SK-N-SH (cell line): ENCODE measurements at regions not wholly inside any gene's neighbourhood (a gene's known extent, or its start where the extent isn't known, plus 50 kb on each side); places are given as distances from the start of the nearest gene placed in this dataset.

Experiments used
- CTCF ChIA-PET: fragments of 300-600, 350-600 bp; formaldehyde crosslinking; extraction: SDS; loops from one replicate; lab custom pipeline; 2021; lab: Yijun Ruan, JAX
- POLR2A ChIA-PET: fragments of 350-600 bp; sonication (Branson Sonifier 250); formaldehyde crosslinking; extraction: SDS; loops from one replicate; lab custom pipeline; 2020; ENCODE audit warnings: antibody characterized with exemption, inconsistent platforms; lab: Yijun Ruan, JAX
- DNase-seq: peaks from one replicate; pipeline ENCODE4 v3.0.0; 2012
- H2AFZ ChIP-seq: fragments of 200-600 bp; sonication (generic); 2 replicates; pipeline ENCODE4 v1.8.1; 2016; ENCODE audit warnings: antibody characterized with exemption, mild to moderate bottlenecking, low read depth
- H3F3A ChIP-seq: fragments of 200-600 bp; sonication (generic); replicated peaks from 2 replicates; pipeline ENCODE3; 2016; ENCODE audit warnings: antibody characterized with exemption, mild to moderate bottlenecking; ENCODE audit not compliant: insufficient read depth
- H3K27ac ChIP-seq, 2 experiments: fragments of 200-500 bp in 1 of 2; fragments of 200-600 bp in 1 of 2; sonication (Bioruptor generic) in 1 of 2; sonication (generic), shearing (Covaris generic) in 1 of 2; 2 replicates each; pipeline versions ENCODE4 v1.5.1 to v1.6.1; 2014 to 2016; ENCODE audit warnings: low read depth in 2 of 2, inconsistent platforms in 1 of 2, low read length in 1 of 2, mild to moderate bottlenecking in 1 of 2, mixed read lengths in 1 of 2
- H3K27me3 ChIP-seq: fragments of 200-600 bp; sonication (generic), shearing (Covaris generic); 2 replicates; pipeline ENCODE4 v1.6.1; 2016; ENCODE audit warnings: mixed run types; ENCODE audit not compliant: insufficient read depth
- H3K36me3 ChIP-seq, 2 experiments: fragments of 200-500 bp in 1 of 2; fragments of 200-600 bp in 1 of 2; sonication (Bioruptor generic) in 1 of 2; sonication (generic) in 1 of 2; replicated peaks in 1 of 2; 2 replicates each; pipeline versions ENCODE3 to v1.5.1; 2014 to 2016; ENCODE audit warnings: low read length in 1 of 2, mild to moderate bottlenecking in 1 of 2; ENCODE audit not compliant: insufficient read depth in 2 of 2, control insufficient read depth in 1 of 2
- H3K4me1 ChIP-seq, 2 experiments: fragments of 200-500 bp in 1 of 2; fragments of 200-600 bp in 1 of 2; sonication (Bioruptor generic) in 1 of 2; sonication (generic), shearing (Covaris generic) in 1 of 2; 2 replicates each; pipeline versions ENCODE4 v1.5.1 to v1.6.1; 2014 to 2016; ENCODE audit warnings: low read depth in 1 of 2, low read length in 1 of 2, mixed run types in 1 of 2; ENCODE audit not compliant: insufficient read depth in 2 of 2, control insufficient read depth in 1 of 2
- H3K4me2 ChIP-seq: fragments of 200-600 bp; sonication (generic), shearing (Covaris generic); 2 replicates; pipeline ENCODE4 v1.6.1; 2017; ENCODE audit warnings: mixed run types
- H3K4me3 ChIP-seq, 2 experiments: fragments of 200-500 bp in 1 of 2; fragments of 200-600 bp in 1 of 2; sonication (Bioruptor generic) in 1 of 2; sonication (generic), shearing (Covaris generic) in 1 of 2; 2 replicates each; pipeline versions ENCODE4 v1.5.1 to v1.8.1; 2014 to 2016; ENCODE audit warnings: low read depth in 2 of 2, inconsistent platforms in 1 of 2, low read length in 1 of 2, mild to moderate bottlenecking in 1 of 2, mixed read lengths in 1 of 2, moderate library complexity in 1 of 2
- H3K79me2 ChIP-seq: fragments of 200-600 bp; sonication (generic); 2 replicates; pipeline ENCODE4 v1.8.1; 2017; ENCODE audit warnings: mild to moderate bottlenecking; ENCODE audit not compliant: insufficient read depth
- H3K9ac ChIP-seq: fragments of 200-600 bp; sonication (generic); 2 replicates; pipeline ENCODE4 v1.6.1; 2017; ENCODE audit warnings: mixed run types
- H3K9me2 ChIP-seq: fragments of 200-600 bp; sonication (generic); 2 replicates; pipeline ENCODE4 v1.6.1; 2017; ENCODE audit warnings: mixed run types
- H3K9me3 ChIP-seq: fragments of 200-600 bp; sonication (generic); 2 replicates; pipeline ENCODE4 v1.6.1; 2017; ENCODE audit warnings: mixed run types, mild to moderate bottlenecking, moderate library complexity
- H4K20me1 ChIP-seq: fragments of 200-600 bp; sonication (generic); 2 replicates; pipeline ENCODE4 v1.6.1; 2017; ENCODE audit warnings: mild to moderate bottlenecking, mixed run types; ENCODE audit not compliant: insufficient read depth
- ELF1 ChIP-seq: IDR thresholded peaks from 2 replicates; pipeline ENCODE4 v1.4.0; 2012
- EP300 ChIP-seq, 2 experiments: IDR thresholded peaks; 2 replicates each; pipeline versions ENCODE4 v1.4.0 to v1.6.1; 2012; ENCODE audit warnings: borderline replicate concordance in 1 of 2, low read depth in 1 of 2, low read length in 1 of 2
- EZH2phosphoT487 ChIP-seq: fragments of 200-600 bp; sonication (generic); IDR thresholded peaks from 2 replicates; pipeline ENCODE4 v1.6.1; 2017; ENCODE audit warnings: low read depth, mixed run types, mild to moderate bottlenecking, antibody characterized with exemption, moderate library complexity, borderline replicate concordance
- FOXJ3 ChIP-seq: sonication (generic); formaldehyde crosslinking; IDR thresholded peaks from 2 replicates; pipeline ENCODE4 v1.5.1; 2020; ENCODE audit warnings: mild to moderate bottlenecking, missing genetic modification reagents
- GABPA ChIP-seq: IDR thresholded peaks from 2 replicates; pipeline ENCODE4 v1.4.0; 2012; ENCODE audit warnings: low read depth, mild to moderate bottlenecking
- JUND ChIP-seq: IDR thresholded peaks from 2 replicates; pipeline ENCODE4 v1.4.0; 2012
- MEF2A ChIP-seq: IDR thresholded peaks from 2 replicates; pipeline ENCODE4 v1.4.0; 2012; ENCODE audit warnings: low read depth, borderline replicate concordance
- PBX3 ChIP-seq: IDR thresholded peaks from 2 replicates; pipeline ENCODE4; 2012
- RAD21 ChIP-seq: IDR thresholded peaks from 2 replicates; pipeline ENCODE4 v1.6.1; 2012; ENCODE audit warnings: mild to moderate bottlenecking, low read length
- REST ChIP-seq: IDR thresholded peaks from 2 replicates; pipeline ENCODE4 v1.6.1; 2012; ENCODE audit warnings: mild to moderate bottlenecking, low read depth, low read length, moderate library complexity
- SIN3A ChIP-seq: IDR thresholded peaks from 2 replicates; pipeline ENCODE4 v1.6.1; 2012; ENCODE audit warnings: low read depth, mild to moderate bottlenecking, low read length, moderate library complexity, borderline replicate concordance
- SMC3 ChIP-seq: IDR thresholded peaks from 2 replicates; pipeline ENCODE4 v1.6.1; 2012; ENCODE audit warnings: low read depth, low read length, improper control_type of control experiment
- TAF1 ChIP-seq: IDR thresholded peaks from 2 replicates; pipeline ENCODE4 v1.6.1; 2012; ENCODE audit warnings: low read depth, mild to moderate bottlenecking, low read length, moderate library complexity, borderline replicate concordance
- TCF12 ChIP-seq: IDR thresholded peaks from 2 replicates; pipeline ENCODE4 v1.4.0; 2012
- WGBS: methylation state at CpG from one replicate; pipeline ENCODE4 v1.1.6; 2017; ENCODE audit warnings: low lambda C conversion rate; 5-methylcytosine and 5-hydroxymethylcytosine counted together
- TF ChIP-seq, protein P1 (sequence below): fragments of 150-350 bp; IDR thresholded peaks from 2 replicates; pipeline ENCODE4 v1.6.1; 2016; ENCODE audit warnings: mild to moderate bottlenecking, low read depth, low read length
- TF ChIP-seq, protein P2 (sequence below): IDR thresholded peaks from 2 replicates; pipeline ENCODE4 v1.4.0; 2012; ENCODE audit warnings: low read depth, borderline replicate concordance

- no peaks in the 10 kb centered on the region for H3F3A ChIP-seq
- POLR2A ChIA-PET: no interaction called here
- H3K4me2 ChIP-seq: no peak overlapping the region
- CTCF ChIA-PET: interaction anchor here (0.6 to 1.0 kb wide), 2 partner anchors 9 to 1094 kb away, joined by 3 to 6 read pairs; no protein-coding TSS in a partner anchor
- H3K27ac ChIP-seq: no peak overlapping the region
- H3K79me2 ChIP-seq: no peaks in the 10 kb centered on the region
- no peaks in the 10 kb centered on the region for H3K9me3 ChIP-seq
- H3K4me3 ChIP-seq: no peak overlapping the region
- TF ChIP-seq, protein P1, sequence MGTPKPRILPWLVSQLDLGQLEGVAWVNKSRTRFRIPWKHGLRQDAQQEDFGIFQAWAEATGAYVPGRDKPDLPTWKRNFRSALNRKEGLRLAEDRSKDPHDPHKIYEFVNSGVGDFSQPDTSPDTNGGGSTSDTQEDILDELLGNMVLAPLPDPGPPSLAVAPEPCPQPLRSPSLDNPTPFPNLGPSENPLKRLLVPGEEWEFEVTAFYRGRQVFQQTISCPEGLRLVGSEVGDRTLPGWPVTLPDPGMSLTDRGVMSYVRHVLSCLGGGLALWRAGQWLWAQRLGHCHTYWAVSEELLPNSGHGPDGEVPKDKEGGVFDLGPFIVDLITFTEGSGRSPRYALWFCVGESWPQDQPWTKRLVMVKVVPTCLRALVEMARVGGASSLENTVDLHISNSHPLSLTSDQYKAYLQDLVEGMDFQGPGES: no peak
- 0 out of 2 replicates have a peak, but pooled peaks have one; percentile 11 for TF ChIP-seq RAD21
- 56% methylated on average over 1 of the region's 1 CpG for WGBS
- H4K20me1 ChIP-seq: no peaks in the 10 kb centered on the region
- H3K36me3 ChIP-seq: no peaks in the 10 kb centered on the region
- no peaks in the 10 kb centered on the region for H3K9me2 ChIP-seq
- no peaks in the 10 kb centered on the region for H3K27me3 ChIP-seq
- no peak overlapping the region for H3K9ac ChIP-seq
- H2AFZ ChIP-seq: no peak overlapping the region
- H3K4me1 ChIP-seq: no peaks in the 10 kb centered on the region; a peak in 1 of 4 replicates
- no peak for DNase-seq
Measured at GRCh38 chrX:11040405-11040804, 70.7 kb upstream of the HCCS start.

GRCh38 chrX:11040996-11041395, 70.1 kb upstream of the HCCS start:
- H3K4me3 ChIP-seq: no peak overlapping the region
- TF ChIP-seq JUND (peak; percentile 40), TCF12 (peak; percentile 79), EP300 (IDR thresholded peaks at IDR 0.05; ENCODE audit: borderline replicate concordance in 1 of 2, low read depth in 1 of 2, low read length in 1 of 2) (peak; percentile 26 to 29; a peak in 1 of 4 replicates), FOXJ3 (CRISPR knock-in tag) (no peak), SMC3 (no peak), MEF2A (no peak), PBX3 (peak; percentile 49; the same call in 1 of the 2 replicates)
- TF ChIP-seq, all 33 proteins: peak for 4
- CTCF ChIA-PET: interaction anchor here (0.6 to 1.0 kb wide), 3 partner anchors 9 to 1094 kb away, joined by 3 to 6 read pairs (median 3); no protein-coding TSS in a partner anchor
- no peaks in the 10 kb centered on the region for H3K9me2 ChIP-seq
- DNase-seq: no peak
- H4K20me1 ChIP-seq: no peaks in the 10 kb centered on the region
- WGBS: 24% methylated on average over 2 of the region's 2 CpGs
- no peak overlapping the region for H3K4me2 ChIP-seq
- H3K9me3 ChIP-seq: no peaks in the 10 kb centered on the region
- no peak overlapping the region for H2AFZ ChIP-seq
- H3K79me2 ChIP-seq: no peaks in the 10 kb centered on the region
- H3K27me3 ChIP-seq: no peaks in the 10 kb centered on the region
- no peak overlapping the region for H3K9ac ChIP-seq
- H3K4me1 ChIP-seq: no peaks in the 10 kb centered on the region; a peak in 1 of 4 replicates
- H3K27ac ChIP-seq: peak overlapping the region in 1 of 2 experiments; percentile 28; a peak in 1 of 4 replicates
- no peaks in the 10 kb centered on the region for H3F3A ChIP-seq
- POLR2A ChIA-PET: no interaction called here
- H3K36me3 ChIP-seq: no peaks in the 10 kb centered on the region

GRCh38 chrX:11050013-11050412, 61.1 kb upstream of the HCCS start:
- H3K79me2 ChIP-seq: no peaks in the 10 kb centered on the region
- H3K4me1 ChIP-seq: no peaks in the 10 kb centered on the region
- no peak overlapping the region for H3K27ac ChIP-seq
- 77% methylated on average over 2 of the region's 2 CpGs for WGBS
- no peak overlapping the region for H3K4me3 ChIP-seq
- no peaks in the 10 kb centered on the region for H3F3A ChIP-seq
- H3K36me3 ChIP-seq: no peaks in the 10 kb centered on the region
- H3K27me3 ChIP-seq: no peaks in the 10 kb centered on the region
- H3K9me2 ChIP-seq: no peaks in the 10 kb centered on the region
- no peak overlapping the region for H3K4me2 ChIP-seq
- ChIA-PET POLR2A (no interaction called here), CTCF (no interaction called here)
- no peak overlapping the region for H2AFZ ChIP-seq
- H4K20me1 ChIP-seq: no peaks in the 10 kb centered on the region
- no peak for DNase-seq
- H3K9ac ChIP-seq: no peak overlapping the region
- no peaks in the 10 kb centered on the region for H3K9me3 ChIP-seq
- no peak for TF ChIP-seq TAF1
- no peak for TF ChIP-seq ELF1
- no peak for TF ChIP-seq TCF12
- TF ChIP-seq EZH2phosphoT487: no peak
- TF ChIP-seq, protein P2, sequence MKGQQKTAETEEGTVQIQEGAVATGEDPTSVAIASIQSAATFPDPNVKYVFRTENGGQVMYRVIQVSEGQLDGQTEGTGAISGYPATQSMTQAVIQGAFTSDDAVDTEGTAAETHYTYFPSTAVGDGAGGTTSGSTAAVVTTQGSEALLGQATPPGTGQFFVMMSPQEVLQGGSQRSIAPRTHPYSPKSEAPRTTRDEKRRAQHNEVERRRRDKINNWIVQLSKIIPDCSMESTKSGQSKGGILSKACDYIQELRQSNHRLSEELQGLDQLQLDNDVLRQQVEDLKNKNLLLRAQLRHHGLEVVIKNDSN: no peak
- no peak for TF ChIP-seq GABPA
- no peak for TF ChIP-seq JUND
- TF ChIP-seq REST: no peak
- no peak for TF ChIP-seq FOXJ3 (CRISPR knock-in tag)
- no peak for TF ChIP-seq SIN3A
